T-cell (primary cell): ENCODE measurements at regions not wholly inside any gene's neighbourhood (a gene's known extent, or its start where the extent isn't known, plus 50 kb on each side); places are given as distances from the start of the nearest gene placed in this dataset.

Source experiments
- ATAC-seq, 4 experiments: fragments of 200-7000 bp in 3 of 4; fragments of 150-1000 bp in 1 of 4; cut with Tn5 transposase; replicated peaks in 1 of 4; 1 replicate in 3 of 4; 2 replicates in 1 of 4; pipeline ENCODE4 v1.10.0; 2021; ENCODE audit warnings: moderate library complexity in 3 of 4, mild to moderate bottlenecking in 2 of 4, moderate number of reproducible peaks in 1 of 4
- CTCF ChIA-PET, 2 donors: fragments of 300-600 bp; sonication (Branson Sonifier 250); formaldehyde crosslinking; loops; one replicate each; lab custom pipeline; 2022; ENCODE audit warnings: antibody characterized with exemption in 2 of 2; lab: Charles Lee
- POLR2A ChIA-PET, 2 donors: fragments of 300-600 bp; sonication (Branson Sonifier 250); formaldehyde crosslinking; loops; one replicate each; lab custom pipeline; 2022; ENCODE audit warnings: antibody characterized with exemption in 2 of 2; lab: Charles Lee
- DNase-seq, 35 experiments: peaks; one replicate each; pipeline versions ENCODE4 v3.0.0 to v3.0.0-alpha.2; 2013 to 2023
- H3K27ac ChIP-seq: one replicate; pipeline ENCODE4 v1.5.1; 2013; ENCODE audit warnings: low read length
- H3K27me3 ChIP-seq, 2 experiments: replicated peaks in 1 of 2; 1 replicate in 1 of 2; 2 replicates in 1 of 2; pipeline versions ENCODE4 v1.6.1 to v1.7.0; 2013; ENCODE audit warnings: low read length in 1 of 2, mixed read lengths in 1 of 2; ENCODE audit not compliant: control insufficient read depth in 2 of 2, insufficient read depth in 2 of 2; ENCODE audit errors: extremely low read depth in 1 of 2
- H3K36me3 ChIP-seq, 2 donors: 1 replicate in 1 of 2; 2 replicates in 1 of 2; pipeline versions ENCODE4 v1.6.1 to v1.7.0; 2013; ENCODE audit warnings: low read length in 1 of 2; ENCODE audit not compliant: control insufficient read depth in 2 of 2, insufficient read depth in 1 of 2; ENCODE audit errors: extremely low read depth in 1 of 2
- H3K4me1 ChIP-seq, 2 experiments: 1 replicate in 1 of 2; 2 replicates in 1 of 2; pipeline versions ENCODE4 v1.6.1 to v1.7.0; 2013; ENCODE audit warnings: low read length in 2 of 2, mixed read lengths in 1 of 2; ENCODE audit not compliant: insufficient read depth in 2 of 2, control insufficient read depth in 1 of 2; ENCODE audit errors: extremely low read depth in 1 of 2
- H3K4me3 ChIP-seq, 2 donors: 1 replicate in 1 of 2; 2 replicates in 1 of 2; pipeline versions ENCODE4 v1.5.1 to v1.7.0; 2013; ENCODE audit warnings: mild to moderate bottlenecking in 2 of 2, low read length in 1 of 2, moderate library complexity in 1 of 2; ENCODE audit not compliant: control insufficient read depth in 1 of 2; ENCODE audit errors: extremely low read depth in 1 of 2
- H3K9me3 ChIP-seq: 2 replicates; pipeline ENCODE4 v1.7.0; 2013
- H3K27ac Mint-ChIP-seq, 2 donors: one replicate each; pipeline ENCODE4 v1.8.0; 2020 to 2021; ENCODE audit warnings: mild to moderate bottlenecking in 2 of 2, mixed read lengths in 2 of 2
- H3K27me3 Mint-ChIP-seq, 2 donors: one replicate each; pipeline ENCODE4 v1.8.0; 2021 to 2022; ENCODE audit warnings: mixed read lengths in 2 of 2
- H3K36me3 Mint-ChIP-seq: one replicate; pipeline ENCODE4 v1.8.0; 2021; ENCODE audit warnings: mixed read lengths
- H3K4me1 Mint-ChIP-seq, 3 donors: one replicate each; pipeline ENCODE4 v1.8.0; 2020 to 2022; ENCODE audit warnings: mixed read lengths in 3 of 3, mild to moderate bottlenecking in 1 of 3
- H3K4me3 Mint-ChIP-seq, 3 donors: one replicate each; pipeline ENCODE4 v1.8.0; 2020 to 2022; ENCODE audit warnings: mild to moderate bottlenecking in 3 of 3, mixed read lengths in 3 of 3, moderate library complexity in 3 of 3
- H3K9me3 Mint-ChIP-seq, 3 donors: one replicate each; pipeline ENCODE4 v1.8.0; 2020 to 2022; ENCODE audit warnings: mixed read lengths in 3 of 3
- whole genome bisulfite sequencing: methylation state at CpG from one replicate; pipeline ENCODE4 v1.1.5; 2013; ENCODE audit warnings: missing lambda C conversion rate; ENCODE audit not compliant: insufficient coverage; 5-methylcytosine and 5-hydroxymethylcytosine counted together

- DNase-seq (no peak), ATAC-seq (no peak)
- H3K27me3 ChIP-seq = no peaks in the 10 kb centered on the region
- no peak overlapping the region for H3K4me3 Mint-ChIP-seq
- H3K9me3 ChIP-seq = no peaks in the 10 kb centered on the region
- no peaks in the 10 kb centered on the region for H3K36me3 ChIP-seq
- H3K4me1 ChIP-seq = peaks cover 0 to 7% of the 10 kb centered on the region in 2 experiments
- POLR2A ChIA-PET = no interaction called here
- no peak overlapping the region for H3K27ac Mint-ChIP-seq
- no peak overlapping the region for H3K27ac ChIP-seq
- WGBS = 94% methylated on average over 7 of the region's 12 CpGs
- peaks cover 0 to 1% of the 10 kb centered on the region in 2 donors for H3K27me3 Mint-ChIP-seq
- no peaks in the 10 kb centered on the region for H3K9me3 Mint-ChIP-seq
- H3K36me3 Mint-ChIP-seq = no peaks in the 10 kb centered on the region
- peaks cover 0 to 14% (median 0%) of the 10 kb centered on the region in 3 donors for H3K4me1 Mint-ChIP-seq
- CTCF ChIA-PET = interaction anchor here (0.6 to 1.5 kb wide), 5 partner anchors 9 to 127 kb away, joined by 3 to 5 read pairs (median 3); no protein-coding TSS in a partner anchor
- H3K4me3 ChIP-seq = no peak overlapping the region
Observed at GRCh38 chr6:150686566-150686965, 86.9 kb downstream of the PLEKHG1 start.

GRCh38 chr6:150687508-150687907 is 87.8 kb downstream of the PLEKHG1 start:
- ATAC-seq = no peak
- 100% methylated on average over 2 of the region's 6 CpGs for WGBS
- no peaks in the 10 kb centered on the region for H3K9me3 ChIP-seq
- POLR2A ChIA-PET = no interaction called here
- Mint-ChIP-seq H3K27ac (no peak overlapping the region), H3K4me1 (peaks cover 0 to 13% (median 0%) of the 10 kb centered on the region in 3 donors), H3K4me3 (no peak overlapping the region), H3K9me3 (no peaks in the 10 kb centered on the region), H3K36me3 (no peaks in the 10 kb centered on the region), H3K27me3 (peaks cover 0 to 1% of the 10 kb centered on the region in 2 donors)
- no peak for DNase-seq
- H3K4me1 ChIP-seq = peaks cover 0 to 7% of the 10 kb centered on the region in 2 experiments
- H3K27ac ChIP-seq = no peak overlapping the region
- CTCF ChIA-PET = interaction anchor here (0.5 to 0.7 kb wide), 2 partner anchors 11 to 800 kb away, joined by 3 read pairs; no protein-coding TSS in a partner anchor
- no peak overlapping the region for H3K4me3 ChIP-seq
- no peaks in the 10 kb centered on the region for H3K36me3 ChIP-seq
- H3K27me3 ChIP-seq = no peaks in the 10 kb centered on the region

- ChIA-PET CTCF (interaction anchor here in 1 of 2 donors (0.8 kb wide), 1 partner anchor 67 kb away, joined by 4 read pairs; no protein-coding TSS in a partner anchor), POLR2A (interaction anchor here in 1 of 2 donors (0.6 kb wide), 1 partner anchor 10 kb away, joined by 3 read pairs; no protein-coding TSS in a partner anchor)
- Histone ChIP-seq H3K36me3 (no peaks in the 10 kb centered on the region), H3K4me1 (peaks cover 0 to 2% of the 10 kb centered on the region in 2 experiments), H3K27me3 (no peaks in the 10 kb centered on the region), H3K4me3 (no peak overlapping the region), H3K27ac (no peak overlapping the region), H3K9me3 (no peaks in the 10 kb centered on the region)
- Mint-ChIP-seq H3K9me3 (no peaks in the 10 kb centered on the region), H3K27ac (no peak overlapping the region), H3K27me3 (peaks cover 0 to 1% of the 10 kb centered on the region in 2 donors), H3K4me3 (no peak overlapping the region), H3K4me1 (peaks cover 0 to 3% (median 0%) of the 10 kb centered on the region in 3 donors), H3K36me3 (no peaks in the 10 kb centered on the region)
- ATAC-seq (no peak), DNase-seq (no peak)
- no CpG with 5 or more reads among the region's 5 CpGs for WGBS
Observed at GRCh38 chr6:150689900-150690590, 90.4 kb downstream of the PLEKHG1 start.

- H3K4me1 ChIP-seq = peaks cover 0 to 2% of the 10 kb centered on the region in 2 experiments
- Mint-ChIP-seq H3K36me3 (no peaks in the 10 kb centered on the region), H3K4me3 (no peak overlapping the region), H3K4me1 (peaks cover 0 to 3% (median 0%) of the 10 kb centered on the region in 3 donors), H3K9me3 (no peaks in the 10 kb centered on the region), H3K27me3 (peaks cover 0 to 1% of the 10 kb centered on the region in 2 donors), H3K27ac (no peak overlapping the region)
- no peaks in the 10 kb centered on the region for H3K36me3 ChIP-seq
- DNase-seq (no peak), ATAC-seq (no peak)
- H3K4me3 ChIP-seq = no peak overlapping the region
- no peaks in the 10 kb centered on the region for H3K9me3 ChIP-seq
- no peaks in the 10 kb centered on the region for H3K27me3 ChIP-seq
- WGBS = 100% methylated on average over 4 of the region's 6 CpGs
- no peak overlapping the region for H3K27ac ChIP-seq
- CTCF ChIA-PET = interaction anchor here in 1 of 2 donors (0.6 kb wide), 1 partner anchor 56 kb away, joined by 4 read pairs; no protein-coding TSS in a partner anchor
- POLR2A ChIA-PET = no interaction called here
Observed at GRCh38 chr6:150690681-150691080, 91.0 kb downstream of the PLEKHG1 start.

GRCh38 chr6:150691463-150691862 is 91.8 kb downstream of the PLEKHG1 start:
- Mint-ChIP-seq H3K9me3 (no peaks in the 10 kb centered on the region), H3K27ac (no peak overlapping the region), H3K27me3 (peaks cover 0 to 1% of the 10 kb centered on the region in 2 donors), H3K36me3 (no peaks in the 10 kb centered on the region), H3K4me1 (peaks cover 0 to 3% (median 0%) of the 10 kb centered on the region in 3 donors), H3K4me3 (no peak overlapping the region)
- Histone ChIP-seq H3K4me3 (no peak overlapping the region), H3K4me1 (peaks cover 0 to 2% of the 10 kb centered on the region in 2 experiments), H3K27ac (no peak overlapping the region), H3K9me3 (no peaks in the 10 kb centered on the region), H3K27me3 (no peaks in the 10 kb centered on the region), H3K36me3 (no peaks in the 10 kb centered on the region)
- WGBS = no CpG with 5 or more reads among the region's 2 CpGs
- CTCF ChIA-PET = interaction anchor here in 1 of 2 donors (0.6 kb wide), 1 partner anchor 57 kb away, joined by 4 read pairs; no protein-coding TSS in a partner anchor
- no peak for DNase-seq
- POLR2A ChIA-PET = no interaction called here
- ATAC-seq = no peak

- Histone ChIP-seq H3K9me3 (no peaks in the 10 kb centered on the region), H3K4me3 (no peak overlapping the region), H3K36me3 (no peaks in the 10 kb centered on the region), H3K27me3 (no peaks in the 10 kb centered on the region), H3K27ac (no peak overlapping the region), H3K4me1 (peaks cover 0 to 2% of the 10 kb centered on the region in 2 experiments)
- DNase-seq (no peak), ATAC-seq (no peak)
- no peaks in the 10 kb centered on the region for H3K36me3 Mint-ChIP-seq
- peaks cover 0 to 3% (median 0%) of the 10 kb centered on the region in 3 donors for H3K4me1 Mint-ChIP-seq
- no peaks in the 10 kb centered on the region for H3K9me3 Mint-ChIP-seq
- H3K27me3 Mint-ChIP-seq = no peaks in the 10 kb centered on the region
- no peak overlapping the region for H3K4me3 Mint-ChIP-seq
- CTCF ChIA-PET = no interaction called here
- 78% methylated on average over 2 of the region's 2 CpGs for WGBS
- POLR2A ChIA-PET = no interaction called here
- H3K27ac Mint-ChIP-seq = no peak overlapping the region
Observed at GRCh38 chr6:150692604-150693003, 92.9 kb downstream of the PLEKHG1 start.
